ENCODE measurements at regions not wholly inside any gene's neighbourhood (a gene's known extent, or its start where the extent isn't known, plus 50 kb on each side); places are given as distances from the start of the nearest gene placed in this dataset.

DNA sequence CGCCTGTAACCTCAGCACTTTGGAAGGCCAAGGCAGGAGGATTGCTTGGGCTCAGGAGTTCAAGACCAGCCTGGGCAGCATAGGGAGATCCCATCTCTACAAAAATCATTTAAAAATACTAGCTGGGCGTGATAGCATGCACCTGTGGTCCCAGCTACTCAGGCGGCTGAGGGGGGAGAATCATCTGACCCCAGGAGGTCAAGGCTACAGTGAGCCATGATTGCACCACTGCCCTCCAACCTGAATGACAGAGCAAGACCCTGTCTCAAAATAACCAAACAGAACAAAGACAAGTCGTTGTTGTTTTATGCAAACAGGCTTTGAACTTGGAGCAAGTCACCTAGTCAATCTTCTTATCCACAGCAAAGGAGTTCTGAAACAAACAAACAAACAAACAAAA, 82.0 kb upstream of the AKAP13 start:
- Histone ChIP-seq H3K4me3 (no peak overlapping the region), H3K4me1 (ENCODE audit: insufficient read depth) (no peaks in the 10 kb centered on the region), H3K36me3 (ENCODE audit: insufficient read depth) (no peaks in the 10 kb centered on the region), H3K27ac (ENCODE audit: low read depth) (no peak overlapping the region), H3K79me2 (replicated peaks; ENCODE audit: insufficient read depth) (no peaks in the 10 kb centered on the region), H3K9me2 (ENCODE audit: insufficient read depth) (no peaks in the 10 kb centered on the region), H2AFZ (no peak overlapping the region), H3K4me2 (no peak overlapping the region), H4K20me1 (replicated peaks; ENCODE audit: insufficient read depth) (no peaks in the 10 kb centered on the region; the same call in 1 of the 2 replicates), H3F3A (replicated peaks; ENCODE audit: low read depth) (no peaks in the 10 kb centered on the region), H3K27me3 (ENCODE audit: insufficient read depth) (no peaks in the 10 kb centered on the region)
- H3K27ac Mint-ChIP-seq: no peak overlapping the region
- no peak for TF ChIP-seq JUNB (IDR thresholded peaks at IDR 0.05; ENCODE audit: unreplicated experiment)
- TF ChIP-seq, protein P1, sequence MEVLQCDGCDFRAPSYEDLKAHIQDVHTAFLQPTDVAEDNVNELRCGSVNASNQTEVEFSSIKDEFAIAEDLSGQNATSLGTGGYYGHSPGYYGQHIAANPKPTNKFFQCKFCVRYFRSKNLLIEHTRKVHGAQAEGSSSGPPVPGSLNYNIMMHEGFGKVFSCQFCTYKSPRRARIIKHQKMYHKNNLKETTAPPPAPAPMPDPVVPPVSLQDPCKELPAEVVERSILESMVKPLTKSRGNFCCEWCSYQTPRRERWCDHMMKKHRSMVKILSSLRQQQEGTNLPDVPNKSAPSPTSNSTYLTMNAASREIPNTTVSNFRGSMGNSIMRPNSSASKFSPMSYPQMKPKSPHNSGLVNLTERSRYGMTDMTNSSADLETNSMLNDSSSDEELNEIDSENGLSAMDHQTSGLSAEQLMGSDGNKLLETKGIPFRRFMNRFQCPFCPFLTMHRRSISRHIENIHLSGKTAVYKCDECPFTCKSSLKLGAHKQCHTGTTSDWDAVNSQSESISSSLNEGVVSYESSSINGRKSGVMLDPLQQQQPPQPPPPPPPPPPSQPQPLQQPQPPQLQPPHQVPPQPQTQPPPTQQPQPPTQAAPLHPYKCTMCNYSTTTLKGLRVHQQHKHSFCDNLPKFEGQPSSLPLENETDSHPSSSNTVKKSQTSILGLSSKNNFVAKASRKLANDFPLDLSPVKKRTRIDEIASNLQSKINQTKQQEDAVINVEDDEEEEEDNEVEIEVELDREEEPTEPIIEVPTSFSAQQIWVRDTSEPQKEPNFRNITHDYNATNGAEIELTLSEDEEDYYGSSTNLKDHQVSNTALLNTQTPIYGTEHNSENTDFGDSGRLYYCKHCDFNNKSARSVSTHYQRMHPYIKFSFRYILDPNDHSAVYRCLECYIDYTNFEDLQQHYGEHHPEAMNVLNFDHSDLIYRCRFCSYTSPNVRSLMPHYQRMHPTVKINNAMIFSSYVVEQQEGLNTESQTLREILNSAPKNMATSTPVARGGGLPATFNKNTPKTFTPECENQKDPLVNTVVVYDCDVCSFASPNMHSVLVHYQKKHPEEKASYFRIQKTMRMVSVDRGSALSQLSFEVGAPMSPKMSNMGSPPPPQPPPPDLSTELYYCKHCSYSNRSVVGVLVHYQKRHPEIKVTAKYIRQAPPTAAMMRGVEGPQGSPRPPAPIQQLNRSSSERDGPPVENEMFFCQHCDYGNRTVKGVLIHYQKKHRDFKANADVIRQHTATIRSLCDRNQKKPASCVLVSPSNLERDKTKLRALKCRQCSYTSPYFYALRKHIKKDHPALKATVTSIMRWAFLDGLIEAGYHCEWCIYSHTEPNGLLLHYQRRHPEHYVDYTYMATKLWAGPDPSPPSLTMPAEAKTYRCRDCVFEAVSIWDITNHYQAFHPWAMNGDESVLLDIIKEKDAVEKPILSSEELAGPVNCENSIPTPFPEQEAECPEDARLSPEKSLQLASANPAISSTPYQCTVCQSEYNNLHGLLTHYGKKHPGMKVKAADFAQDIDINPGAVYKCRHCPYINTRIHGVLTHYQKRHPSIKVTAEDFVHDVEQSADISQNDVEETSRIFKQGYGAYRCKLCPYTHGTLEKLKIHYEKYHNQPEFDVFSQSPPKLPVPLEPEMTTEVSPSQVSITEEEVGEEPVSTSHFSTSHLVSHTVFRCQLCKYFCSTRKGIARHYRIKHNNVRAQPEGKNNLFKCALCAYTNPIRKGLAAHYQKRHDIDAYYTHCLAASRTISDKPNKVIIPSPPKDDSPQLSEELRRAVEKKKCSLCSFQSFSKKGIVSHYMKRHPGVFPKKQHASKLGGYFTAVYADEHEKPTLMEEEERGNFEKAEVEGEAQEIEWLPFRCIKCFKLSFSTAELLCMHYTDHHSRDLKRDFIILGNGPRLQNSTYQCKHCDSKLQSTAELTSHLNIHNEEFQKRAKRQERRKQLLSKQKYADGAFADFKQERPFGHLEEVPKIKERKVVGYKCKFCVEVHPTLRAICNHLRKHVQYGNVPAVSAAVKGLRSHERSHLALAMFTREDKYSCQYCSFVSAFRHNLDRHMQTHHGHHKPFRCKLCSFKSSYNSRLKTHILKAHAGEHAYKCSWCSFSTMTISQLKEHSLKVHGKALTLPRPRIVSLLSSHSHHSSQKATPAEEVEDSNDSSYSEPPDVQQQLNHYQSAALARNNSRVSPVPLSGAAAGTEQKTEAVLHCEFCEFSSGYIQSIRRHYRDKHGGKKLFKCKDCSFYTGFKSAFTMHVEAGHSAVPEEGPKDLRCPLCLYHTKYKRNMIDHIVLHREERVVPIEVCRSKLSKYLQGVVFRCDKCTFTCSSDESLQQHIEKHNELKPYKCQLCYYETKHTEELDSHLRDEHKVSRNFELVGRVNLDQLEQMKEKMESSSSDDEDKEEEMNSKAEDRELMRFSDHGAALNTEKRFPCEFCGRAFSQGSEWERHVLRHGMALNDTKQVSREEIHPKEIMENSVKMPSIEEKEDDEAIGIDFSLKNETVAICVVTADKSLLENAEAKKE (CRISPR knock-in tag; IDR thresholded peaks at IDR 0.05): no peak
- no peak for TF ChIP-seq POLR2AphosphoS5 (IDR thresholded peaks at IDR 0.05; ENCODE audit: low read depth)
- TF ChIP-seq ZNF331 (CRISPR knock-in tag; IDR thresholded peaks at IDR 0.05; ENCODE audit: low read depth): no peak
- no peak for TF ChIP-seq CREB1 (CRISPR knock-in tag; IDR thresholded peaks at IDR 0.05; ENCODE audit: low read depth)
- TF ChIP-seq, protein P2, sequence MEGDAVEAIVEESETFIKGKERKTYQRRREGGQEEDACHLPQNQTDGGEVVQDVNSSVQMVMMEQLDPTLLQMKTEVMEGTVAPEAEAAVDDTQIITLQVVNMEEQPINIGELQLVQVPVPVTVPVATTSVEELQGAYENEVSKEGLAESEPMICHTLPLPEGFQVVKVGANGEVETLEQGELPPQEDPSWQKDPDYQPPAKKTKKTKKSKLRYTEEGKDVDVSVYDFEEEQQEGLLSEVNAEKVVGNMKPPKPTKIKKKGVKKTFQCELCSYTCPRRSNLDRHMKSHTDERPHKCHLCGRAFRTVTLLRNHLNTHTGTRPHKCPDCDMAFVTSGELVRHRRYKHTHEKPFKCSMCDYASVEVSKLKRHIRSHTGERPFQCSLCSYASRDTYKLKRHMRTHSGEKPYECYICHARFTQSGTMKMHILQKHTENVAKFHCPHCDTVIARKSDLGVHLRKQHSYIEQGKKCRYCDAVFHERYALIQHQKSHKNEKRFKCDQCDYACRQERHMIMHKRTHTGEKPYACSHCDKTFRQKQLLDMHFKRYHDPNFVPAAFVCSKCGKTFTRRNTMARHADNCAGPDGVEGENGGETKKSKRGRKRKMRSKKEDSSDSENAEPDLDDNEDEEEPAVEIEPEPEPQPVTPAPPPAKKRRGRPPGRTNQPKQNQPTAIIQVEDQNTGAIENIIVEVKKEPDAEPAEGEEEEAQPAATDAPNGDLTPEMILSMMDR (conservative IDR thresholded peaks at IDR 0.05; ENCODE audit: low read depth in 2 of 2): no peak
- no peak for TF ChIP-seq EZH2phosphoT487 (IDR thresholded peaks at IDR 0.05; ENCODE audit: unreplicated experiment)
- TF ChIP-seq EZH2 (IDR thresholded peaks at IDR 0.05; ENCODE audit: low read depth, unreplicated experiment): no peak
- TF ChIP-seq, protein P3, sequence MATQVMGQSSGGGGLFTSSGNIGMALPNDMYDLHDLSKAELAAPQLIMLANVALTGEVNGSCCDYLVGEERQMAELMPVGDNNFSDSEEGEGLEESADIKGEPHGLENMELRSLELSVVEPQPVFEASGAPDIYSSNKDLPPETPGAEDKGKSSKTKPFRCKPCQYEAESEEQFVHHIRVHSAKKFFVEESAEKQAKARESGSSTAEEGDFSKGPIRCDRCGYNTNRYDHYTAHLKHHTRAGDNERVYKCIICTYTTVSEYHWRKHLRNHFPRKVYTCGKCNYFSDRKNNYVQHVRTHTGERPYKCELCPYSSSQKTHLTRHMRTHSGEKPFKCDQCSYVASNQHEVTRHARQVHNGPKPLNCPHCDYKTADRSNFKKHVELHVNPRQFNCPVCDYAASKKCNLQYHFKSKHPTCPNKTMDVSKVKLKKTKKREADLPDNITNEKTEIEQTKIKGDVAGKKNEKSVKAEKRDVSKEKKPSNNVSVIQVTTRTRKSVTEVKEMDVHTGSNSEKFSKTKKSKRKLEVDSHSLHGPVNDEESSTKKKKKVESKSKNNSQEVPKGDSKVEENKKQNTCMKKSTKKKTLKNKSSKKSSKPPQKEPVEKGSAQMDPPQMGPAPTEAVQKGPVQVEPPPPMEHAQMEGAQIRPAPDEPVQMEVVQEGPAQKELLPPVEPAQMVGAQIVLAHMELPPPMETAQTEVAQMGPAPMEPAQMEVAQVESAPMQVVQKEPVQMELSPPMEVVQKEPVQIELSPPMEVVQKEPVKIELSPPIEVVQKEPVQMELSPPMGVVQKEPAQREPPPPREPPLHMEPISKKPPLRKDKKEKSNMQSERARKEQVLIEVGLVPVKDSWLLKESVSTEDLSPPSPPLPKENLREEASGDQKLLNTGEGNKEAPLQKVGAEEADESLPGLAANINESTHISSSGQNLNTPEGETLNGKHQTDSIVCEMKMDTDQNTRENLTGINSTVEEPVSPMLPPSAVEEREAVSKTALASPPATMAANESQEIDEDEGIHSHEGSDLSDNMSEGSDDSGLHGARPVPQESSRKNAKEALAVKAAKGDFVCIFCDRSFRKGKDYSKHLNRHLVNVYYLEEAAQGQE (IDR thresholded peaks at IDR 0.05; ENCODE audit: unreplicated experiment): no peak
- ATAC-seq: no peak
- DNase-seq (ENCODE audit: low spot score): no peak
- no peak overlapping the region for H3K4me3 Mint-ChIP-seq
- no peaks in the 10 kb centered on the region for H3K9me3 Mint-ChIP-seq
- peaks cover 11% of the 10 kb centered on the region for H3K27me3 Mint-ChIP-seq (ENCODE audit: insufficient read depth, low read depth, poor library complexity)
- no peaks in the 10 kb centered on the region for H3K36me3 Mint-ChIP-seq (ENCODE audit: low read depth)
- peaks cover 7% of the 10 kb centered on the region; the same call in 2 of the 3 replicates for H3K4me1 Mint-ChIP-seq
